LoVo (cell line): ENCODE measurements at regions not wholly inside any gene's neighbourhood (a gene's known extent, or its start where the extent isn't known, plus 50 kb on each side); places are given as distances from the start of the nearest gene placed in this dataset.
A peak's percentile ranks its signal among the peaks of the same experiment; 100 is the strongest.
"Not testable (repeated sequence)": the region's sequence is repeated elsewhere in the genome, so short reads cannot be mapped to it uniquely, and the experiment has no call there.

Experiments
- DNase-seq: peaks from one replicate; pipeline ENCODE4 v3.0.0-alpha.2; 2016; ENCODE audit warnings: low spot score

DNA sequence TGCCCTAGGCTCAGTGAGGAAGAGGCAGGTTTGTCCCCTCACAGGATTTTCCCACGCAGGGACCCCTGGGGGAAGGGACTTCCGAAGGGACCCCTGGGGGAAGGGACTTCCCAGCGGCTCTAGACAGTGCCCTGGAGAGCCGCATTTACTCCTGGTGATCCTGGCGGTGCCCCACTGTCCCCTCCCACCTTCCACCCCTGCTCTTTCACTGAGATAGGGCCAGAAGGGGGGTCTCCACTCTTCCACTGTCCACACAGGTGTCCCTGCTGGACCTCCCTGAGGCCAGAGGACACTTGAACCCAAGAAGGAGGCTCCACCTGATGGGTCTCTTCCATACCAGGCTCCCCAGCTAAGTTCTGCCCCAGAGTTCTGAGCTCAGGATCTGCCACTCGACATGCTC lies 1333.9 kb downstream of the BRD1 start:
- DNase-seq = no peak

DNA sequence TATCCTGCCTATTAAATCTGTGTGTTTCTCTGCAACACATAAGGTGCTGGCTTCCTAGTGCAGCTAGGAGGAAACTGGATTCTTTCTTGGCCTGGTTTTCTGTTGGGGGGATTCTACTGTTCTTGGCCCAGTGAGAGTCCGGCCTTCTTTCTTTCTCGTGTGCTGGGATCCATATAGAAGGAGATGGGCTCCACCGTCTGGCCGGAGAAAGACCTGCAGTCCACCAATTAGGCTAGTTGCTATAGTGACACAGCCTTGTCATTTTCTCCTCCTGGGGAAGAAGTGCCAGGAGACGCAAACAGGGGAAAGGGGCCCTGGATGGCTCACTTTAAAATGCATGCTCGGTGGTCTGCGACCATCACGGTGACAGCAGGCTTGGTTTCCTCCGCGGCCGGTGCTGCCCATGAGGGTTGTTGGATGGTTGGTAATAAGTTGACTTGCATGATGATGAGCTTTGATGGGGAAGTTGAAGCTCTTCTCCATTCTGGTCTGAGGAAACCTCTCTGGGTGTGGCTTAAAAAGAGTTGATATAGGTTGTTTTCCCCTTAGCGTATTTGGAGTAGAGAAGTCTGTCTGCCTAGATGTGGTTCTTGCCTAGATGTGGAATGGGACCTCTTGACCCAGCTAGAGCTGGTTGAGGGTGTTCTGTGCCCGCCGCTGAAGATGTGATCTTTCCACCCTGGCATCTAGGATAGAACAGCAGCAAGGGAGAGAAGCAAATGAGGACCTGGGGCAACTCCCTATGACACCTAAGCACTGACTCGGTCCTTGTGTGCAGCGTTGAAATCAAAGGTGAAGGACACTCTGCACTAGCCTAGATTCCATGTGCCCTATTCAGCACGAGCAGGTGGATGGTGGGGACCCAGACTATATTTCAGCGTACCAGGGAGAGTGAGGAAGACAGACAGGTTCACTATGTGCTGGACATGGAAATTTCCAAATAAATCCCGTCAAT lies 1335.0 kb downstream of the BRD1 start:
- DNase-seq = peak; percentile 41

- DNase-seq = no peak
These were observed 1336.2 kb downstream of the BRD1 start for GRCh38 chr22:48491451-48491941.

- no peak for DNase-seq
These were observed 1336.9 kb downstream of the BRD1 start for GRCh38 chr22:48490500-48491411.

DNA sequence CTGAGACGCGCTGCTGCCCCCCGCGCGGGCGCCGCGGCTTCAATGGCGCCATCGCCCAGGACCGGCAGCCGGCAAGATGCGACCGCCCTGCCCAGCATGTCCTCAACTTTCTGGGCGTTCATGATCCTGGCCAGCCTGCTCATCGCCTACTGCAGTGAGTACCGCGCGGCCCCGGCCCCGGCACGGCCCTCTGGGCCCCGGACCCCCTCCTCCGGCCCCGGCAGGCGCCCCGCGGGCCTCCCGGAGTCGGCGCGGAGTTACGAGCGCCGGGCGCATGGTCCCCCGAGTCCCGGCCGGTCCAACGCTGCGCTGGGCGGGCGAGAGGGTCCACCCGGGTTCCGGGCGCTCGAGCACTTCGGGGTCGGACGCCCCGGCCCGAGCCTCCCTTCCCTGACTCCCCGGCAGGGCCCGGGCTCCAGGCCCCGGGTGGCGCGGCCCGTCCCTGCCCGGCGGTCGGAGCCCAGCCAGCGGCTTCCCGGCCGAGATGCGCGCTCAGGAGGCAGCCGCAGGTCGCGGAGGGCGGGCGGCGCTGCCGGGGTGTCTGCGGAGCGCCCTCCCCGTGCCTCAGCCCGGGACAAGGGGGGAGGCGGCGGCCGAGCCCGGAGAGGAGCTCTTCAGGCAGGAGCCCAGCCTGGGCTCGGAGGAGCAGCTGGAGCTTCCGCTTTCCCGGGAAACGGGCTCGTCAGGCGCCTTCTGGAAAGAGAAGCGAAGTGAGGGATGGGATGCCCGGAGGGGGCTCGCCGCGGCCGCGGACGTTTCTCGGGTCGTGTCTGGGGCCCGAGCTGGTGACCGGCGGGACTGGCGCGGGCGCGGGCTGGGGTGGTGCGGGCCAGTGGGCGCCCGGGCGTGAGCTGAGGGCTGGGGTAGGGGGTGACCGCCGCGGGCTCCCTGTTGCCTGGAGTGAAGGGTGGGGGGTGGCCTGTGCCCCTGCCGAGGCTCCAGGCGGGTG lies 1337.8 kb downstream of the BRD1 start:
- DNase-seq = no peak

DNA sequence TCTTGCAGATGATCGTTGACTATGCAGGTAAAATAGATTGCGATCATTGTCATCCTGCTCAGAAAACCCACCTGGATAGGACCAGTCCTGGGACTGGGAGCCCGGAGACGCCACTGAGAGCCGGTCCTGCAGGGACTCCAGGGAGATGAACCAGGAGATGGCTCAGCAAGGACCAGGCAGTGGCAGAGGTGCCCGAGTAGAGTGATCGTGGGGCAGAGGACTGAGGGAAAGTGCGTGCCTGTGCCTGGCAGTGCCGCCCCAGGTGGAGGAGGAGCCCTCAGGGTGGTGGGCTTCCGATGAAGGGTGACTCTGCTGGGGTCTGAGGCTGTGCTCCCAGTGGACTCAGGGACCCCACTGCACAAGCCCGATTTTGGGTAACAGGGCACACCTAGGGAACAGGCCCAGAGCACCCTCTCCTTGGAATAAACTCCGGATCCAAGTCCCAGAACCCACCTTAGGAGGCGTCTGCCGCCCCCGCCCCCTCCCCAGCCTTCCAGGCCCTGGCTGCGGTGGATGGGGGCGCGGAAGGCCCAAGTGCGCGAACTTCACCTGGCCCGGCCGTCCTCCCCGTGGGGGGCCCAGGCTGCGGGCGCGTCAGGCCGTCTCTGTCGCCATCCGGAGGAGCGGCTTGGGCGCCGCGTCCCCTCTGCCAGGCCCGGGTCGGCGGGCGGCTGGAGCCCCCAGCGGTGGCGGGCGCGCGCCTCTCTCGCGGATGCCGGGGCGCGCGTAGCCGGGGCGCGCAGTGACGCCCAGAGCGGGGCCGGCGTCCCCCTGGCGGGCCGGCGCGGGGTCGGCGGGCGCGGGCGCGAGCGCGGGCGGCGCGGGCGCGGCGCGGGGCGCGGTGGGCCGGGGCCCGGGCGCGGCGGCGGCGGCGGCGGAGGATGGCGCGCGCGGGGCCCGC lies 1338.8 kb downstream of the BRD1 start:
- DNase-seq = no peak

DNA sequence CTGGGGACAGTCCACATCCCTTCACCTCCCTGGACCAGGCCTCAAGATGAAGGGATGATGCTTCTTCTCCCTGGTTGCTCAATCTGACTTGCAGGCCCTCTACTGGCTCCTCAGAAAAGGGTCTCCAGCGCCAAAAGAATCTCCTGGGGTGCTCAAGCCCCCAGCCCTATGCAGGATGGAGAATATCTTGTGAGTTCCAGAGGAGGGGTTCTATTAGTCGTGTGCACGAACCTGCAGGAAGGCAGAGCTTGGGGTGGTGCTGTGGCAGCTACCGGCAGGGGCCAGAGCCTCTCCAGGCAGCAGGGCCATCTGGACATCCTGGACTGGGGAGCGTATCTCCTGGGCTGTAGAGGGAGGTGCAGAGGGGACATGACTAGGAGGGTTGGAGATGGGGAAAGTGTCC lies 1339.5 kb downstream of the BRD1 start:
- DNase-seq = no peak

GRCh38 chr22:48486558-48486957 lies 1341.1 kb downstream of the BRD1 start:
- DNase-seq = no peak

- DNase-seq = no peak
These were observed 1341.5 kb downstream of the BRD1 start for GRCh38 chr22:48486134-48486532.

DNA sequence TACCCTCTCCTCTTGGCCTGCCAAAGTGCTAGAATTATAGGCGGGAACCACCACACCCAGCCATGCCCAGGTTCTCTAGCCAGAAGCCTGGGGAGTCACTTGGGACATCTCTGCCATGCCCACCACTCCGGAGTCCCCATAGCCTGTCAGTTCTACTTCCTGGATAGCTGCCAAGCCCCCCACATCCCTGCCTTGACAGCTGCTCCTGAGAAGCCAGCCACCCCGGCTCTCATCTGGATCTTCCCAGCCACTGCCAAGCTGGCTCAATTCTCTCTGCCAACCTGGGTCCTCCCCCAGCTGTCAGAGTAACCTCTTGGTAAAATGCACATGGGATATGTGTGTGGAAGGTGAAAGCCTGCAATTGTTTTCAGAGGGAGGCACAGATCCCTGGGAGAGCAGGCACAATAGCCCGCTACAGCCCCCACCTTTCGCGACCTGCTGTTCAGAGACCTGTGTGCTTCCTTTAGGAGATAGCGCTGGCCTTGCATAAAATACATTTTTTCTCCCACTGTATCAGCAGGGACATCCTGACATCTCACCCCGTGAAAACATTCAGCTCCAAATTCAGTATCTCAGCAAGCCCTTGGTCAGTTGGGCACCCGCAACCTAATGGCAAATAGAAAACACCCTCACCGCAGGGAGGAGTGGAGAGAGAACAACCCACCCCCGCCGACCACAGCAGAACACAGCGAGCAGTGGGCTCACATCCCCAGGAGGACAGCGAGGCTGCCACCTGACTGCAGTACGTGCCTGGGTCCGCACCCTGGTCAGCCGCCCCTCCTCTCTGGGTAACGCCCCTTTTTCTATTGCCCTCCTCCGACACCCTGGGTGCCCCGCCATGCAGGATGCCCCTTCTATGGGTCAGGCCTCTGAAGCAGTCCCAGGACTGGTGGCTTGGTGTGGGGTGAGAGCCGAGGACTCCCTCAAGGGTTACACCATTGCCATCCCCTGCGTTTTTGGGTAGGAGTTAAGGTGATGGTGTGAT lies 1342.2 kb downstream of the BRD1 start:
- no peak for DNase-seq

DNA sequence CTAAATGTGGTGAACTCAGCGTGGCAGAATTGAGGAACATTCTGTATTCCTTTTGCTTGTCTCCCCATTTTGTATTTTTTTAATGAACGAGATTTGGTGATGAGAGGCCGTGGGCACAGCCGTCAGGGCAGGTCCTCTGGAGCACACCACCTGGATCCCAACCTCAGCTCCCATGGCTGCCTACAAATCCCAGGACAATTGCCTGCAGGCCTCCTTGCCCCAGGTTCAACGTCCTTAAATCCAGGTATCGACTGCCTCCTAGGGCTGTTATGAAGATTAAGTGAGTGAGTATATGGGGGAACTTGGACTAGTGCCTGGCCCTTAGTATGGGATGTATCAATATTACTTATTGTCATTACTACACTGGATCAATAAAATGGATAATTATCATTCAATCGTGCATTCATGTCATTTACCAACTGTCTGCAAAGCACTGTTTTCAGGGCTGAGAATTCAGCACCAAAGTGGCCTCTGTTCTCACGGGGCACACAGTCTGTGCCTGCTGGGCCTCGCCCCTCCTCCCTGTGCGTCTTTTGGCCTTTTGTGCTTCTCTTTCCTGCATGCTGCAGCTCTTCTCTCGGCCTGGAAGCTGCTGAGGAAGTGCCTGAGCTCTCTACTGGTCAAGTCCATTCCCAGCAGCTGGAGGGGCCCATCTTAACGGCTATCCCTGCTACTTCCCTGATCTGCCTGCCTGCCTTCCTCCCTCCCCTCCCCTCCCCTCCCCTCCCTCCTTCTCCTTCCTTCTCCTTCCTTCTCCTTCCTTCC lies 1343.7 kb downstream of the BRD1 start:
- DNase-seq = no peak

DNA sequence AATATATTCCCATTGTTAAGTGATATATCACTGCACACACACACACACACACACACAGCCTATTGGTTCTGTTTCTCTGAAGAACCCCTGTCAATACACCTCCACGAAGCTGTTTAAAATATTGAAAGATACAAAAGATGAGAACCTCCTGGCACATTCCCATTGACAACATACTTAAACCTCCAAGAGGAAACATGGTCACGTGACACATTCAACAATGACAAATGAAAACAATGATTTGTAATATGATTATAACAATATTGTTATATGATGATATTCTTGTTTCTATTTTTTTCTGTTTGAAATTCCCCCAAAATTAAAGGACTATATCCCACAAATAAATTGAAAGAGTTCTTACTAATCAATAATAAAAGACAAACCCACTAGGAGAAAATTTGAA lies 1344.9 kb downstream of the BRD1 start:
- DNase-seq = no peak

DNA sequence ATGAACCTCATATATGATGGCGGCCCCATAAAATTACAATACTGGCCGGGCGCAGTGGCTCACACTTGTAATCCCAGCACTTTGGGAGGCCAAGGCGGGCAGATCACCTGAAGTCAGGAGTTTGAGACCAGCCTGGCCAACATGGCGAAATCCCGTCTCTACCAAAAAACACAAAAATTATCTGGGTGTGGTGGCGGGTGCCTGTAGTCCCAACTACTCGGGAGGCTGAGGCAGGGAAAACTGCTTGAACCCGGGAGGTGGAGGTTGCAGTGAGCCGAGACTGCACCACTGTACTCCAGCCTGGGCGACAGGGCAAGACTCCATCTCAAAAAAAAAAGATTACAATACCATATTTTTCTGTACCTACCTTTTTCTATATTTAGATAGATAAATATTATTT lies 1345.5 kb downstream of the BRD1 start:
- not testable (repeated sequence) for DNase-seq

GRCh38 chr22:48481748-48482147 lies 1345.9 kb downstream of the BRD1 start:
- DNase-seq = no peak

- DNase-seq = no peak
These were observed 1349.0 kb downstream of the BRD1 start for GRCh38 chr22:48478529-48479265.

DNA sequence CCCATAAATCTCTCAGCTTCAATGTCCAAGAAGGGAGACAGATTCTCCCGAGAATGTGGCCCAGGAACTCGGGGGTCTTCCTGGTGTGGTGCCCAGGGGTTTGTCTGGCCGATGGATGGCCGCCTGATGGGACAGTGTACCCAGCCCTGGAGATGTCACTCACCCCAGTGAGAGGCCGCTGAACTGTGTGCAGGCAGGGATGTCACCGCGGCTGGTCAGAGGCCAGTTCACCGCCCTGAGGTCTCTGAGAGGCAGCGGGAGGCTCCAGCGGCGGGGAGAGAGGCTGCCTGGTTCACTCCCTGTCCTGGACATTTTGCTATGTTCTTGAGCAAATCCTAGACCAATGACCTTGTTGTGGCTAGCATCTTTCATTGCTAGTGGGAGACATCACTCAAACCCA lies 1349.5 kb downstream of the BRD1 start:
- no peak for DNase-seq

GRCh38 chr22:48477031-48477721 lies 1350.5 kb downstream of the BRD1 start:
- DNase-seq = no peak
